ENCODE measurements at regions not wholly inside any gene's neighbourhood (a gene's known extent, or its start where the extent isn't known, plus 50 kb on each side); places are given as distances from the start of the nearest gene placed in this dataset.

GRCh38 chr5:96088706-96089498, 127.3 kb upstream of the ELL2 start:
- no peak for TF ChIP-seq SPI1 (IDR thresholded peaks at IDR 0.05; ENCODE audit: borderline replicate concordance, low read depth)
- DNase-seq (ENCODE audit: low read depth in 1 of 2, low spot score in 1 of 2): no peak
- H3K27me3 ChIP-seq (ENCODE audit: insufficient read depth, poor library complexity, severe bottlenecking): no peaks in the 10 kb centered on the region
- no peak overlapping the region for H3K27ac ChIP-seq (replicated peaks)
- H3K4me3 ChIP-seq (replicated peaks; ENCODE audit: insufficient read depth, low read length): no peak overlapping the region

- Histone ChIP-seq H3K4me3 (replicated peaks; ENCODE audit: insufficient read depth, low read length) (no peak overlapping the region), H3K27ac (replicated peaks) (no peak overlapping the region), H3K27me3 (ENCODE audit: insufficient read depth, poor library complexity, severe bottlenecking) (no peaks in the 10 kb centered on the region)
- no peak for DNase-seq (ENCODE audit: low read depth in 1 of 2, low spot score in 1 of 2)
- TF ChIP-seq POLR2AphosphoS5 (IDR thresholded peaks at IDR 0.05; ENCODE audit: low read depth): no peak
These were observed 126.3 kb upstream of the ELL2 start for GRCh38 chr5:96087939-96088338.

GRCh38 chr5:96084874-96085506, 123.3 kb upstream of the ELL2 start:
- Histone ChIP-seq H3K27me3 (ENCODE audit: insufficient read depth, poor library complexity, severe bottlenecking) (no peaks in the 10 kb centered on the region), H3K4me3 (replicated peaks; ENCODE audit: insufficient read depth, low read length) (no peak overlapping the region), H3K27ac (replicated peaks) (no peak overlapping the region)
- DNase-seq (ENCODE audit: low read depth in 1 of 2, low spot score in 1 of 2): no peak
- TF ChIP-seq GABPA (IDR thresholded peaks at IDR 0.05; ENCODE audit: low read depth): no peak
- TF ChIP-seq CTCF (IDR thresholded peaks at IDR 0.05; ENCODE audit: insufficient read depth, low read length): no peak
- no peak for TF ChIP-seq SPI1 (IDR thresholded peaks at IDR 0.05; ENCODE audit: borderline replicate concordance, low read depth)
- TF ChIP-seq REST (IDR thresholded peaks at IDR 0.05; ENCODE audit: insufficient replicate concordance, low read depth): no peak
- no peak for TF ChIP-seq POLR2AphosphoS5 (IDR thresholded peaks at IDR 0.05; ENCODE audit: low read depth)

- TF ChIP-seq SPI1 (IDR thresholded peaks at IDR 0.05; ENCODE audit: borderline replicate concordance, low read depth) (no peak), POLR2AphosphoS5 (IDR thresholded peaks at IDR 0.05; ENCODE audit: low read depth) (no peak), CTCF (IDR thresholded peaks at IDR 0.05; ENCODE audit: insufficient read depth, low read length) (no peak), REST (IDR thresholded peaks at IDR 0.05; ENCODE audit: insufficient replicate concordance, low read depth) (no peak), GABPA (IDR thresholded peaks at IDR 0.05; ENCODE audit: low read depth) (no peak)
- Histone ChIP-seq H3K4me3 (replicated peaks; ENCODE audit: insufficient read depth, low read length) (no peak overlapping the region), H3K27me3 (ENCODE audit: insufficient read depth, poor library complexity, severe bottlenecking) (no peaks in the 10 kb centered on the region), H3K27ac (replicated peaks) (no peak overlapping the region)
- DNase-seq (ENCODE audit: low read depth in 1 of 2, low spot score in 1 of 2): no peak
These were observed 121.8 kb upstream of the ELL2 start for GRCh38 chr5:96083361-96083881.
